Gastroesophageal sphincter (tissue), 4 donors: ENCODE measurements at regions not wholly inside any gene's neighbourhood (a gene's known extent, or its start where the extent isn't known, plus 50 kb on each side); places are given as distances from the start of the nearest gene placed in this dataset.

Source experiments
- ATAC-seq: fragments of 150-250 bp; one replicate; pipeline ENCODE4 v1.9.1; 2016; ENCODE audit warnings: mild to moderate bottlenecking, moderate library complexity
- H3K27ac ChIP-seq, 4 donors: fragments of 200-600 bp; sonication (generic) in 3 of 4; 1 replicate in 3 of 4; 2 replicates in 1 of 4; pipeline ENCODE4 v1.5.1; 2016 to 2019
- H3K27me3 ChIP-seq: fragments of 200-600 bp; sonication (generic); one replicate; pipeline ENCODE4 v1.5.1; 2019
- H3K36me3 ChIP-seq, 2 donors: fragments of 200-600 bp; sonication (generic); one replicate each; pipeline ENCODE4 v1.5.1; 2019; ENCODE audit warnings: control low read depth in 1 of 2
- H3K4me1 ChIP-seq, 3 donors: fragments of 200-600 bp; sonication (generic); 1 replicate in 2 of 3; 2 replicates in 1 of 3; pipeline ENCODE4 v1.5.1; 2016 to 2019; ENCODE audit warnings: control low read depth in 2 of 3
- H3K4me3 ChIP-seq, 2 donors: fragments of 200-600 bp; sonication (generic); one replicate each; pipeline ENCODE4 v1.5.1; 2019; ENCODE audit warnings: mild to moderate bottlenecking in 1 of 2, moderate library complexity in 1 of 2
- H3K9me3 ChIP-seq, 3 donors: fragments of 200-600 bp; sonication (generic); one replicate each; pipeline ENCODE4 v1.5.1; 2017 to 2019; ENCODE audit warnings: control low read depth in 2 of 3
- EP300 ChIP-seq: sonication (generic); formaldehyde crosslinking; IDR thresholded peaks from one replicate; pipeline ENCODE4 v1.6.1; 2017; ENCODE audit warnings: antibody characterized with exemption, mild to moderate bottlenecking
- POLR2A ChIP-seq, 2 donors: fragments of 450-650 bp; IDR thresholded peaks; one replicate each; pipeline ENCODE4 v1.6.1; 2017; ENCODE audit warnings: antibody characterized with exemption in 2 of 2, mild to moderate bottlenecking in 2 of 2, moderate library complexity in 1 of 2
- POLR2AphosphoS5 ChIP-seq: sonication (generic); formaldehyde crosslinking; IDR thresholded peaks from one replicate; pipeline ENCODE4 v1.6.1; 2017; ENCODE audit warnings: antibody characterized with exemption
- WGBS, 2 donors: methylation state at CpG; one replicate each; pipeline ENCODE4 v1.1.5; 2018; ENCODE audit warnings: low coverage in 1 of 2; 5-methylcytosine and 5-hydroxymethylcytosine counted together
- TF ChIP-seq, protein P1 (sequence below), 4 experiments: fragments of 200-600 bp in 2 of 4; fragments of 450-650 bp in 2 of 4; sonication (generic) in 1 of 4; IDR thresholded peaks; one replicate each; pipeline ENCODE4 v1.5.1; 2017 to 2019; ENCODE audit warnings: antibody characterized with exemption in 4 of 4, mild to moderate bottlenecking in 2 of 4, moderate library complexity in 2 of 4

DNA sequence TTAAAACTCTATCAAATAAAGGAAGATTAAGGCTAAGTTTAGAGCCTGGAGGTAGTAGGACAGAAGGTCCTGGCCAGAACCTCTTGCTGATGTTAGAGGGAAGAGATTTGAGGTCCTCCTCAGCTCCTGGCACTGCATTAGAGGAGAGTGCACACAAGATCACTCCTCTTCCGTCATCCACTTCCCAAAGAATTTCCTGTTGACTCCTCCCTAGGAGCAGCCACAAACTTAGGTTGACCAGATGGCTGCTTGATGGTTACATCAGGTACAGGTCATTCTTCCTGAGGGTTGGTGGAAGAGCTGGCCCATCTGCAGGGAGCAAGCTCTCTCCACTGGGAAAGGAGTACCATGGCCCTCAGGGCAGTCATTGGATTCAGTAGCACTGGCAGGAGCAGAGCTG lies 93.9 kb upstream of the IL33 start:
- no peak for ATAC-seq
- Histone ChIP-seq H3K9me3 (no peaks in the 10 kb centered on the region), H3K4me3 (no peak overlapping the region), H3K27ac (no peak overlapping the region), H3K4me1 (no peaks in the 10 kb centered on the region), H3K36me3 (no peaks in the 10 kb centered on the region), H3K27me3 (no peaks in the 10 kb centered on the region)
- TF ChIP-seq, protein P1, sequence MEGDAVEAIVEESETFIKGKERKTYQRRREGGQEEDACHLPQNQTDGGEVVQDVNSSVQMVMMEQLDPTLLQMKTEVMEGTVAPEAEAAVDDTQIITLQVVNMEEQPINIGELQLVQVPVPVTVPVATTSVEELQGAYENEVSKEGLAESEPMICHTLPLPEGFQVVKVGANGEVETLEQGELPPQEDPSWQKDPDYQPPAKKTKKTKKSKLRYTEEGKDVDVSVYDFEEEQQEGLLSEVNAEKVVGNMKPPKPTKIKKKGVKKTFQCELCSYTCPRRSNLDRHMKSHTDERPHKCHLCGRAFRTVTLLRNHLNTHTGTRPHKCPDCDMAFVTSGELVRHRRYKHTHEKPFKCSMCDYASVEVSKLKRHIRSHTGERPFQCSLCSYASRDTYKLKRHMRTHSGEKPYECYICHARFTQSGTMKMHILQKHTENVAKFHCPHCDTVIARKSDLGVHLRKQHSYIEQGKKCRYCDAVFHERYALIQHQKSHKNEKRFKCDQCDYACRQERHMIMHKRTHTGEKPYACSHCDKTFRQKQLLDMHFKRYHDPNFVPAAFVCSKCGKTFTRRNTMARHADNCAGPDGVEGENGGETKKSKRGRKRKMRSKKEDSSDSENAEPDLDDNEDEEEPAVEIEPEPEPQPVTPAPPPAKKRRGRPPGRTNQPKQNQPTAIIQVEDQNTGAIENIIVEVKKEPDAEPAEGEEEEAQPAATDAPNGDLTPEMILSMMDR (IDR thresholded peaks at IDR 0.05), result no peak
- TF ChIP-seq EP300 (no peak), POLR2AphosphoS5 (no peak), POLR2A (IDR thresholded peaks at IDR 0.05) (no peak)
- WGBS, 2 donors, result 38 to 78% methylated on average over 1 of the region's 1 CpG

DNA sequence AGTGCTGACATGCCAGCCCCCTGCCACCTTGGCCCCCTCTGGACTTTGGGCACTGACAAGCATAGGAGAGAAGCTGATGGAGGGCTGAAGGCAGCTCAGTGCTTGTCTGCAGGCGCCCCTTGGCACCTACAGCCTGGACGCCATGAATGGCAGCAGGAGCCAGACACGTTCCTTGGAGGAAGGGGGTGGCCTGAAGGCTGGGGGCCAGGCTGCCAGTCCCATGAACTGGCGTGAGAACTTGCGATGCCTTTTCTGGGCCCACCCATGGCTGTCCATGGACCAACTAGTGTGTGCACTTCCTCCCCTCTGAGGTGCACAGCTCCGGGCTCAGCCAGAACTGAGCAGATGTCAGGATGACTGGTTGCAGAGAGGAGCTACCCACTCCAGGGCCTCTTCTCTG lies 99.0 kb upstream of the RANBP6 start:
- TF ChIP-seq, protein P1 (IDR thresholded peaks at IDR 0.05), result no peak
- no peak for TF ChIP-seq EP300
- TF ChIP-seq POLR2AphosphoS5, result no peak
- TF ChIP-seq POLR2A (IDR thresholded peaks at IDR 0.05), result no peak
- Histone ChIP-seq H3K27ac (no peak overlapping the region), H3K4me3 (no peak overlapping the region), H3K27me3 (no peaks in the 10 kb centered on the region), H3K9me3 (no peaks in the 10 kb centered on the region), H3K4me1 (no peaks in the 10 kb centered on the region), H3K36me3 (no peaks in the 10 kb centered on the region)
- WGBS, 2 donors, result 80% methylated on average over 1 of the region's 6 CpGs; no CpG with 5 or more reads in 1 of the 2 donors
- no peak for ATAC-seq

DNA sequence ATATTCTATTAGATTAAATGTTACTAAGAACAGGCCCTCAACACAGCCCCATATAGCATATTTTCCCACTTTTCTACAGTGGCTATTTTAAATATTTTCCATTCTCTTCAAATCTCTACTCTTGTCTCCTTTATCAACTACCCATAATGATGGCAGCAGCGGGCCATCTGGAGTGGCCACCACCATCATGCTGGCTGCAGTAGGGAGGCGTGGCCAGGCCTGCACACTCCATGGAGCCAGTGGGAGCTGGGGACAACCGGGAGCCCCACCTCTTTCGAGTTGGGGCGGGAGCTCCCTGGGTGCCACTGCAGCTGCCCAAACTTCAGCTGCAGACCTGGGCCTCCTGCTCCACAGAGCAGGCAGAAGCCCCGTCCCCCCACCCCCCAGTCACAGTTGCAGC lies 98.4 kb upstream of the RANBP6 start:
- WGBS, 2 donors, result 67 to 100% methylated on average over 1 of the region's 6 CpGs

DNA sequence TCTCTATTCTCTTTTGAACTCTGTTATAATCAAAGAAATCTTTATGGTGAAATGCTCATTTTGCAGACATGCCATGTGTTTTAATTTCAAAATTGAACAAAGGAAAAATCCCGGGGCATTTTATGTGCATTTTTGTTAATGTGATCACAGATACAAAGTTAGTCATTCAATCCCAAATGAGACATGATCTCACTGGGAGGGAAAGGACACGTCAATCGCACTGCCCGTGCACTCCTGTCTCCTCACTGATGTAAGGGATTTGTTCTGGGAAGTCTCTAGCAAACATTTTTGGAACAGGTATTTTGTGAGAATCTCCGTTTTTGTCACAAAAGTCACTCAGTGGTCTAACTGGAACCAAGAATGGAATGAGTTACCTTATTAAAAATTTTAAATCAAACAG lies 97.9 kb upstream of the RANBP6 start:
- WGBS, 2 donors, result 89 to 94% methylated on average over 4 to 5 of the region's 5 CpGs
- ATAC-seq, result no peak

More for the DNA sequence above, 98.4 kb upstream of the RANBP6 start:
- ATAC-seq, result no peak
- Histone ChIP-seq H3K36me3 (no peaks in the 10 kb centered on the region), H3K4me1 (no peaks in the 10 kb centered on the region), H3K27me3 (no peaks in the 10 kb centered on the region), H3K27ac (no peak overlapping the region), H3K9me3 (no peaks in the 10 kb centered on the region), H3K4me3 (no peak overlapping the region)
- TF ChIP-seq, protein P1 (IDR thresholded peaks at IDR 0.05), result no peak
- TF ChIP-seq EP300 (no peak), POLR2AphosphoS5 (no peak), POLR2A (IDR thresholded peaks at IDR 0.05) (no peak)

DNA sequence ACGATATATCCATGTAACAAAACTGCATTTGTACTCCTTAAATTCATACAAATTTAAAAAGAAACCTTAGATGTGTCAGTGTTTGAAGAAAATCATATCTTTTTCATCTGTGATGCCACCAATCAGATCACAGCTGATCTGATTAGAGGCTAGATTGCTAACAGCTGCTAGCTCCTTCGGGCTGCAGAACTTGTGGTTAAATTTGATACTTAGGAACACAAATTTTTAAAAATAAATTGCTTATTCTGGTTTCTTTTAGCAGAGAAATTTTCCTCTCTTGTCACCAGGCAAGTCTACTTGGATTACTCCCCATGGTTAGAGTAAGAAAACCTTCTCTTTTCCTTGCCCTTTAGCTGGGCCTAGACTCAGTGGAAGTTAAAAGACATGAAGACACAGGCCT lies 94.6 kb upstream of the RANBP6 start:
- H3K27me3 ChIP-seq, result no peaks in the 10 kb centered on the region
- TF ChIP-seq, protein P1 (IDR thresholded peaks at IDR 0.05), result no peak
- TF ChIP-seq POLR2AphosphoS5 (no peak), POLR2A (IDR thresholded peaks at IDR 0.05) (no peak), EP300 (no peak)
- H3K27ac ChIP-seq, result no peak overlapping the region
- no peaks in the 10 kb centered on the region for H3K9me3 ChIP-seq
- no peak for ATAC-seq
- H3K4me1 ChIP-seq, result peaks cover 3 to 13% (median 5%) of the 10 kb centered on the region in 3 donors
- H3K4me3 ChIP-seq, result no peak overlapping the region
- WGBS, 2 donors, result 61 to 66% methylated on average over 2 of the region's 2 CpGs
- no peaks in the 10 kb centered on the region for H3K36me3 ChIP-seq

More for the DNA sequence above, 97.9 kb upstream of the RANBP6 start:
- H3K27me3 ChIP-seq, result no peaks in the 10 kb centered on the region
- H3K4me1 ChIP-seq, result no peaks in the 10 kb centered on the region
- TF ChIP-seq EP300 (no peak), POLR2AphosphoS5 (no peak), POLR2A (IDR thresholded peaks at IDR 0.05) (no peak)
- TF ChIP-seq, protein P1 (IDR thresholded peaks at IDR 0.05), result no peak
- no peaks in the 10 kb centered on the region for H3K36me3 ChIP-seq
- no peak overlapping the region for H3K27ac ChIP-seq
- no peaks in the 10 kb centered on the region for H3K9me3 ChIP-seq
- no peak overlapping the region for H3K4me3 ChIP-seq
